ENCODE measurements at regions not wholly inside any gene's neighbourhood (a gene's known extent, or its start where the extent isn't known, plus 50 kb on each side); places are given as distances from the start of the nearest gene placed in this dataset.

- DNase-seq (ENCODE audit: low read depth), result no peak
These were observed 95.7 kb upstream of the ALDH1A3 start for GRCh38 chr15:100783760-100784492.

GRCh38 chr15:100784493-100785180 lies 95.0 kb upstream of the ALDH1A3 start:
- no peak for DNase-seq (ENCODE audit: low read depth)

GRCh38 chr15:100785181-100786138 lies 94.2 kb upstream of the ALDH1A3 start:
- DNase-seq (ENCODE audit: low read depth), result no peak

- DNase-seq (ENCODE audit: low read depth), result no peak
These were observed 93.5 kb upstream of the ALDH1A3 start for GRCh38 chr15:100786139-100786531.

DNA sequence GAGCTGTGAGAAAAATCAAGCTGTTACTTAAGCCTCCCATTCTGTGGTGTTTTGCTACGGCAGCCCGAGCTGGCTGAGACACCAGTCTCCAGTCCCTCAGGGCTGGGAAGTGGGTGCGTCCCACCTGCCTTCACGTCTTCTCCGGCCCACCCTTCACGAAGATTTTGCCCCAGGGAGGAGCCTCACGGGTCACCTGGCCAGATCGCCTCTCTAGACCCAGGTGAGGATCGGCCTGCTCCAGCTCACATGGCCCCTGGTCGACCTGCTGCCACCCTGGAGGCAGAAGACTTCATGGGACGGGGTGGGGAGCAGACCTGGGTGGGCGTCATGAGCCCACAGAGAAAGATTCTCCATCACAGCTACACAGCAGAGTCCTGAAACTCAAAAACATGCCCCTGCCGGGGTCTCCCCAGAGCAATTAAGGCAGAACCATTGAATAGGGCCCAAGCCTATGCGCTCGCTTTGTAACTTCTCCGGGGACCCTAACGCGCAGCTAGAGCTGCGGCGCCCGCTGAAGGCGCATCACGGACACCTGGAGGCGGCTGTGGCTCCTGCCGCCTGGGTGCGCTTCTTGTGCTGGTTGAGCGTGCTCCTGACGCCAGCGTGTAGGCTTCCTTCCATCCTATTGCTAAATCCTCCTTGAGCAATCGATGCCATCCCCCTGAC lies 92.6 kb upstream of the ALDH1A3 start:
- no peak for DNase-seq (ENCODE audit: low read depth)

- DNase-seq (ENCODE audit: low read depth), result no peak
These were observed 91.8 kb upstream of the ALDH1A3 start for GRCh38 chr15:100787567-100788417.

GRCh38 chr15:100788418-100789105 lies 91.1 kb upstream of the ALDH1A3 start:
- DNase-seq (ENCODE audit: low read depth), result no peak

DNA sequence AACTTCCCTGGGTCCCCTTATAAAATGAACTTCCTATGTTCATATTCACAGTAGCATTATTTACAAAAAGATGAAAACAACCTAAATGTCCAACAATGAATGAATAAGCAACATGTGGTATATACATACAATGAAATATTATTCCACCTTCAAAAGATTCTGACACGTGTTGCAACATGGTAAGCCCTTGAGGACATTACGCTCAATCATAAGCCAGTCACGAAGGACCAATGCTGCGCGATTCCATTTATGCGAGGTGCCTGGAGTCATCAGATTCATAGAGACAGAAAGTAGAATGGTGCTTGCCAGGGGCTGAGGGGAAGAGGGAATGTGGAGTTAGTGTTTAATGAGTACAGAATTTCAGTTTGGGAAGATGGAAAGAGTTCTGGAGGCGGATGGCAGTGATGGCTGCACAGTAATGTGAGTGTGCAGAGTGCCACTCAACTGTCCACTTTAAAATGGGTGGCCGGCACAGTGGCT lies 88.8 kb upstream of the ALDH1A3 start:
- no peak for DNase-seq (ENCODE audit: low read depth)

GRCh38 chr15:100794008-100794407 lies 85.6 kb upstream of the ALDH1A3 start:
- DNase-seq (ENCODE audit: low read depth), result no peak

GRCh38 chr15:100801256-100801900 lies 78.3 kb upstream of the ALDH1A3 start:
- DNase-seq (ENCODE audit: low read depth), result no peak

DNA sequence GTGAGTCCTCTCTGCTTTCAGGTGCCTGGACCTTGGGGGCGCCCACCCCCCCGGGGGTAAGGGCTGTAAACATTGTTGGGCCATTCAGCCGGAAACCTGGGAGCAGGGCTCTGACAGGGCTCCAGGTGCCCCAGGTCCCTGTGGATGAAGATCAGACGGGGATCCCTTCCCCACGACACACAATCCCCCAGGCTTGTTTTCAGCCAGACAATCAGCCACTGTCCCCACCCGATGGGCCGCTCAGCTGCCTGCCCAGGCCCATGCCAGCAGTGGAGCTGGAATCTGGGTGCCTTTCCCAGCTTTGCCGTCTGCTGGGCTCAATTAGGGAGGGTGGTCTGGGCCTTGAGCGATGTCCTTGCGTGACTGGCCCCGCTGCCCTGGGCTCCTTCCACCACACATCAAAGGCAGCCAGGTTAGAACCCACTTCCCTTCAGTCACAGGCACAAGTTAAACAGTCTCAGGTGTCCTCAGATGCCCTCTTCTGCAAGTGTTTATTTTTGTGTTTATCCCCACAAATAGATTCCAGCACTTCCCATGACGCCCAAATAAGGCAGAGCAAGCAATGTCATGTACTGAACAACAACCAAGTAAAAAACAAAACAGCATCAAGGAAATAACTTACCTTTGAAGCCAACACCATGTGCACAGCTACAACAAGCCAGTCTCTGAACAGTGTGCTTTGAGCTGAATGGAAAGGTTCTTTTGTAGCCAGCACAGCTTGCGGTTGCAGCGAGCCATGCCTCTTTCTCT lies 77.0 kb upstream of the ALDH1A3 start:
- no peak for DNase-seq (ENCODE audit: low read depth)

GRCh38 chr15:100803171-100803440 lies 76.5 kb upstream of the ALDH1A3 start:
- DNase-seq (ENCODE audit: low read depth), result no peak

- DNase-seq (ENCODE audit: low read depth), result no peak
These were observed 73.5 kb upstream of the ALDH1A3 start for GRCh38 chr15:100806157-100806556.

DNA sequence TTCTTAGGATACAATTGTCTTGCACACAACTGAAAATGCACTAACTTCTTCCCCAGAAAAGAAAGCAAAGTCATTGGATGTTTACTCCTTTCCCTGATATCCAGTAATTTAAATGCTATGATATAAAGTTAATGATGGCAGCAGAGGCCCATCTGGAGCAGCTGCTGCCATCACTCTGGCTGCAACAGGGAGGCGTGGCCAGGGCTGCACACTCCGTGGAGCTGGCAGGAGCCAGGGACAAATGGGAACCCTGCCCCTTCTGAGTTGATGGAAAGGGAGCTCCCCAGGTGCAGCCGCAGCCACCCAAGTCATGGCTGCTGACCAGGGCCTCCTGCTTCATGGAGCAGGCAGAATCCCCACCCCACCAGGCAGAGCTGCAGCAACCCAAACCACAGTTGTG lies 72.6 kb upstream of the ALDH1A3 start:
- no peak for DNase-seq (ENCODE audit: low read depth)

- no peak for DNase-seq (ENCODE audit: low read depth)
These were observed 70.9 kb upstream of the ALDH1A3 start for GRCh38 chr15:100808691-100809090.

GRCh38 chr15:100809151-100809550 lies 70.5 kb upstream of the ALDH1A3 start:
- DNase-seq (ENCODE audit: low read depth), result no peak

DNA sequence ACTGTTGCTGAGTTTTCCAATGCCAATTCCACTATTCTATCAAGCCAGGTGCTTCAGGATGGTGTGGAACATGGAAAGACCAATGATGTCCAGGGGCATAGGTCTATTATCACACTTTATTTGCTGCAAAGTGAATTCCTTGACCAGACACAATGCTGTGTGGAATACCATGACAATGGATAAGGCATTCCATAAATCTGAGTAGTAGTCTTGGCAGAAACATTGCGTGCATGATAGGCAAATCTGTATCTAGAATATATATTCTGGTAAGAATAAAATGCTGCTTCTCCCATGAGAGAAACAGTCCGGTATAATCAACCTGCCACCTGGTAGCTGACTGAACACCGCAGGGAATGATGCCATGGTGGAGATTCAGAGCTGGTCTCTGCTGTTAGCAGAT lies 70.0 kb upstream of the ALDH1A3 start:
- DNase-seq (ENCODE audit: low read depth), result no peak

DNA sequence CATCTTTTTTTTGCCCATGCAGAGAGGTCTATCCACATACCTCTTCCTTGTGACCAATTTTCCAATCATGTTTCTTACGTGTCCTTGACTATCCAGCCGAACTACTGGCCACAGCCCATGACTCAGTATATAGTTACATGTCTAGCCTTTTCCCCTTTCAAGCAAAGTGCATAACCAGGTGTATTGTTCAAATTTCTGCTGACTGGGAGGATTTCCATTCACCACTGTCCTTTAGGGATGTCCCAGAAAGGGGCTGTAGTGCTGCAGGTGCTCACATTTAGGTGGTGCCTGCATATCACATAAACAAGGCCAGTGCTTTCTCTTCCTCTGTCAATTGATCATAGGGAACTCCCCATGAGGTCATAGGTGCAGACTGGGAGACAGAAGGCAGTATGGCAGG lies 69.4 kb upstream of the ALDH1A3 start:
- no peak for DNase-seq (ENCODE audit: low read depth)

DNA sequence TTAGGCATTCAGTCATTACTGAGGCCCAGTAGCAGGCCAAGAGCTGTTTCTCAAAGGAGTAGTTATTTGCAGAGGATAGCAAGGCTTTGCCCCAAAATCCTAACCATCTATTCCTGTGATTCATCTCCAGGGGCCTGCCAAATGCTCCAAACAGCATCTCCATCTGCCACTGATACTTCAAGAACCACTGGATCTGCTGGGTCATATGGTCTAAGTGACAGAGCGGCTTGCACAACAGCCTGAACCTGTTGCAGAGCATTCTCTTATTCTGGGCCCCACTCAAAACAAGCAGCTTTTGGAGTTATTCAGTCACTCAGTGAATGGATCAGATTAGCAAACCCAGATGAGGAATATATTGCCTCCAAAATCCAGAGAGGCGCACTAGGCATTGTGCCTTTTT lies 68.8 kb upstream of the ALDH1A3 start:
- no peak for DNase-seq (ENCODE audit: low read depth)
